ENCODE measurements at regions not wholly inside any gene's neighbourhood (a gene's known extent, or its start where the extent isn't known, plus 50 kb on each side); places are given as distances from the start of the nearest gene placed in this dataset.

- no peaks in the 10 kb centered on the region for H3K27me3 ChIP-seq
- DNase-seq, result no peak
- no peaks in the 10 kb centered on the region for H3K4me1 ChIP-seq
- no peak for TF ChIP-seq CTCF (IDR thresholded peaks at IDR 0.05)
- TF ChIP-seq POLR2A (IDR thresholded peaks at IDR 0.05), result no peak
- no peak overlapping the region for H3K27ac ChIP-seq
- no peak overlapping the region for H3K4me3 ChIP-seq
- H3K36me3 ChIP-seq, result no peaks in the 10 kb centered on the region
- H3K9me3 ChIP-seq, result no peaks in the 10 kb centered on the region
Observed at GRCh38 chr14:34044666-34045306, 93.9 kb upstream of the EGLN3 start.

- Histone ChIP-seq H3K27me3 (no peaks in the 10 kb centered on the region), H3K27ac (no peak overlapping the region), H3K36me3 (no peaks in the 10 kb centered on the region), H3K4me3 (no peak overlapping the region), H3K4me1 (no peaks in the 10 kb centered on the region), H3K9me3 (no peaks in the 10 kb centered on the region)
- no peak for DNase-seq
- TF ChIP-seq POLR2A (IDR thresholded peaks at IDR 0.05) (no peak), CTCF (IDR thresholded peaks at IDR 0.05) (no peak)
Observed at GRCh38 chr14:34044373-34044637, 93.4 kb upstream of the EGLN3 start.

- TF ChIP-seq CTCF (IDR thresholded peaks at IDR 0.05), result no peak
- no peak for TF ChIP-seq POLR2A (IDR thresholded peaks at IDR 0.05)
- peak in 2 of 3 donors; percentile 56 to 63 for DNase-seq
- Histone ChIP-seq H3K27me3 (no peaks in the 10 kb centered on the region), H3K27ac (peak overlapping the region in 2 of 4 donors; percentile 36 to 44), H3K4me1 (no peaks in the 10 kb centered on the region), H3K9me3 (no peaks in the 10 kb centered on the region), H3K4me3 (no peak overlapping the region), H3K36me3 (no peaks in the 10 kb centered on the region)
Observed at GRCh38 chr14:34043627-34044372, 92.9 kb upstream of the EGLN3 start.

GRCh38 chr14:34041220-34041619, 90.3 kb upstream of the EGLN3 start:
- no peaks in the 10 kb centered on the region for H3K36me3 ChIP-seq
- H3K27ac ChIP-seq, result no peak overlapping the region
- no peak overlapping the region for H3K4me3 ChIP-seq

GRCh38 chr14:34040766-34041165, 89.9 kb upstream of the EGLN3 start:
- H3K27me3 ChIP-seq, result no peaks in the 10 kb centered on the region
- no peak overlapping the region for H3K27ac ChIP-seq
- no peak for DNase-seq
- no peaks in the 10 kb centered on the region for H3K36me3 ChIP-seq
- no peak for TF ChIP-seq POLR2A (IDR thresholded peaks at IDR 0.05)
- TF ChIP-seq CTCF (IDR thresholded peaks at IDR 0.05), result no peak
- H3K4me1 ChIP-seq, result peaks cover 0 to 9% (median 0%) of the 10 kb centered on the region in 4 donors
- H3K9me3 ChIP-seq, result no peaks in the 10 kb centered on the region
- no peak overlapping the region for H3K4me3 ChIP-seq

More at GRCh38 chr14:34041220-34041619, 90.3 kb upstream of the EGLN3 start:
- Histone ChIP-seq H3K27me3 (no peaks in the 10 kb centered on the region), H3K9me3 (no peaks in the 10 kb centered on the region), H3K4me1 (peaks cover 0 to 5% (median 0%) of the 10 kb centered on the region in 4 donors)
- no peak for DNase-seq
- TF ChIP-seq POLR2A (IDR thresholded peaks at IDR 0.05), result no peak
- no peak for TF ChIP-seq CTCF (IDR thresholded peaks at IDR 0.05)

All from Peyer's patch (tissue), 4 donors.